ENCODE measurements at regions not wholly inside any gene's neighbourhood (a gene's known extent, or its start where the extent isn't known, plus 50 kb on each side); places are given as distances from the start of the nearest gene placed in this dataset.
A peak's percentile ranks its signal among the peaks of the same experiment; 100 is the strongest.
"Not testable (repeated sequence)": the region's sequence is repeated elsewhere in the genome, so short reads cannot be mapped to it uniquely, and the experiment has no call there.

GRCh38 chr5:179403426-179404147, 58.3 kb upstream of the ADAMTS2 start:
- H3K4me3 Mint-ChIP-seq: no peak overlapping the region
- H3K4me1 Mint-ChIP-seq: peaks cover 6% of the 10 kb centered on the region
- H3K27me3 Mint-ChIP-seq (ENCODE audit: low read depth): no peaks in the 10 kb centered on the region
- H3K36me3 Mint-ChIP-seq: peaks cover 4% of the 10 kb centered on the region
- H3K27ac Mint-ChIP-seq: no peak overlapping the region
- no peak for TF ChIP-seq CTCF (IDR thresholded peaks at IDR 0.05; ENCODE audit: unreplicated experiment)
- DNase-seq (ENCODE audit: low spot score in 2 of 2, unreplicated experiment in 2 of 2): no peak
- peaks cover 31% of the 10 kb centered on the region for H3K9me3 Mint-ChIP-seq

- H3K27me3 Mint-ChIP-seq (ENCODE audit: low read depth); H3K4me1 Mint-ChIP-seq; DNase-seq (ENCODE audit: low spot score in 2 of 2, unreplicated experiment in 2 of 2); H3K27ac Mint-ChIP-seq; H3K4me3 Mint-ChIP-seq; H3K36me3 Mint-ChIP-seq: not testable (repeated sequence)
- peaks cover 51% of the 10 kb centered on the region for H3K9me3 Mint-ChIP-seq
These were observed 55.2 kb upstream of the ADAMTS2 start for GRCh38 chr5:179400435-179400834.

GRCh38 chr5:179400020-179400419, 54.8 kb upstream of the ADAMTS2 start:
- Mint-ChIP-seq H3K4me1 (no peaks in the 10 kb centered on the region), H3K27me3 (ENCODE audit: low read depth) (no peaks in the 10 kb centered on the region), H3K36me3 (peaks cover 4% of the 10 kb centered on the region), H3K27ac (no peak overlapping the region), H3K4me3 (no peak overlapping the region), H3K9me3 (peaks cover 55% of the 10 kb centered on the region)
- DNase-seq (ENCODE audit: low spot score in 2 of 2, unreplicated experiment in 2 of 2): peak in 1 of 2 experiments; percentile 17
- no peak for TF ChIP-seq CTCF (IDR thresholded peaks at IDR 0.05; ENCODE audit: unreplicated experiment)

- H3K9me3 Mint-ChIP-seq: peaks cover 55% of the 10 kb centered on the region
- H3K4me3 Mint-ChIP-seq; H3K36me3 Mint-ChIP-seq; H3K27ac Mint-ChIP-seq; DNase-seq (ENCODE audit: low spot score in 2 of 2, unreplicated experiment in 2 of 2); H3K4me1 Mint-ChIP-seq; H3K27me3 Mint-ChIP-seq (ENCODE audit: low read depth): not testable (repeated sequence)
These were observed 54.1 kb upstream of the ADAMTS2 start for GRCh38 chr5:179399327-179399726.

GRCh38 chr5:179397516-179397915, 52.3 kb upstream of the ADAMTS2 start:
- Mint-ChIP-seq H3K27me3 (ENCODE audit: low read depth) (no peaks in the 10 kb centered on the region), H3K9me3 (peaks cover 66% of the 10 kb centered on the region), H3K4me3 (no peak overlapping the region), H3K4me1 (no peaks in the 10 kb centered on the region), H3K27ac (no peak overlapping the region), H3K36me3 (peaks cover 4% of the 10 kb centered on the region)
- TF ChIP-seq CTCF (IDR thresholded peaks at IDR 0.05; ENCODE audit: unreplicated experiment): no peak
- DNase-seq (ENCODE audit: low spot score in 2 of 2, unreplicated experiment in 2 of 2): no peak
